CD4-positive, alpha-beta T cell (primary cell): ENCODE measurements at regions not wholly inside any gene's neighbourhood (a gene's known extent, or its start where the extent isn't known, plus 50 kb on each side); places are given as distances from the start of the nearest gene placed in this dataset.

Experiments used
- ATAC-seq: fragments of 200-7000 bp; cut with Tn5 transposase; one replicate; pipeline ENCODE4 v1.10.0; 2022; ENCODE audit warnings: mild to moderate bottlenecking; ENCODE audit not compliant: poor library complexity
- CTCF ChIA-PET: fragments of 350-600 bp; sonication (Branson Sonifier 250); formaldehyde crosslinking; loops from one replicate; lab custom pipeline; 2021; ENCODE audit warnings: antibody characterized with exemption, inconsistent platforms; lab: Charles Lee
- POLR2A ChIA-PET: fragments of 350-600 bp; sonication (Branson Sonifier 250); formaldehyde crosslinking; loops from one replicate; lab custom pipeline; 2021; ENCODE audit warnings: antibody characterized with exemption, inconsistent platforms; lab: Charles Lee
- DNase-seq, 14 experiments: peaks; one replicate each; pipeline ENCODE4 v3.0.0-alpha.2; 2013 to 2020; ENCODE audit warnings: mixed read lengths in 2 of 14
- H3K27ac ChIP-seq, 2 donors: one replicate each; pipeline versions ENCODE4 v1.5.1 to v1.7.0; 2013; ENCODE audit warnings: low read length in 2 of 2, low read depth in 1 of 2, mild to moderate bottlenecking in 1 of 2
- H3K27me3 ChIP-seq, 2 experiments: 1 replicate in 1 of 2; 2 replicates in 1 of 2; pipeline versions ENCODE4 v1.6.1 to v1.7.0; 2013; ENCODE audit warnings: low read length in 2 of 2, control low read depth in 1 of 2, mild to moderate bottlenecking in 1 of 2, moderate library complexity in 1 of 2; ENCODE audit not compliant: insufficient read depth in 2 of 2, control insufficient read depth in 1 of 2
- H3K36me3 ChIP-seq: one replicate; pipeline ENCODE4 v1.6.1; 2013; ENCODE audit warnings: low read length, control low read depth; ENCODE audit not compliant: insufficient read depth
- H3K4me1 ChIP-seq: one replicate; pipeline ENCODE4 v1.6.1; 2013; ENCODE audit warnings: low read length, control low read depth; ENCODE audit not compliant: insufficient read depth
- H3K4me3 ChIP-seq: one replicate; pipeline ENCODE4 v1.5.1; 2013; ENCODE audit warnings: mild to moderate bottlenecking, low read length, moderate library complexity
- H3K9me3 ChIP-seq, 2 experiments: 1 replicate in 1 of 2; 2 replicates in 1 of 2; pipeline versions ENCODE4 v1.6.1 to v1.7.0; 2013; ENCODE audit warnings: low read length in 2 of 2, mild to moderate bottlenecking in 2 of 2, control low read depth in 1 of 2, moderate library complexity in 1 of 2; ENCODE audit not compliant: control insufficient read depth in 1 of 2, insufficient read depth in 1 of 2
- H3K27ac Mint-ChIP-seq: one replicate; pipeline ENCODE4 v1.8.0; 2020; ENCODE audit warnings: mixed read lengths
- H3K27me3 Mint-ChIP-seq: one replicate; pipeline ENCODE4 v1.8.0; 2021; ENCODE audit warnings: mixed read lengths
- H3K36me3 Mint-ChIP-seq: one replicate; pipeline ENCODE4 v1.8.0; 2021; ENCODE audit warnings: low read depth, mixed read lengths
- H3K4me1 Mint-ChIP-seq: one replicate; pipeline ENCODE4 v1.8.0; 2021; ENCODE audit warnings: low read depth, mixed read lengths
- H3K4me3 Mint-ChIP-seq: one replicate; pipeline ENCODE4 v1.8.0; 2020; ENCODE audit warnings: mild to moderate bottlenecking, mixed read lengths
- H3K9me3 Mint-ChIP-seq: one replicate; pipeline ENCODE4 v1.8.0; 2020; ENCODE audit warnings: mixed read lengths
- CTCF ChIP-seq: fragments of 200-600 bp; IDR thresholded peaks from one replicate; pipeline ENCODE4 v1.8.0; 2022; ENCODE audit warnings: antibody characterized with exemption, mild to moderate bottlenecking
- intact Hi-C, 2 experiments: fragments of 100-400 bp; cut with DNase I in 1 of 2; cut with micrococcal nuclease in 1 of 2; formaldehyde crosslinking; loops; one replicate each; pipeline versions ENCODE4 v1.15.1 to v1.9.0; 2023 to 2025; cut with DNase I, micrococcal nuclease

DNA sequence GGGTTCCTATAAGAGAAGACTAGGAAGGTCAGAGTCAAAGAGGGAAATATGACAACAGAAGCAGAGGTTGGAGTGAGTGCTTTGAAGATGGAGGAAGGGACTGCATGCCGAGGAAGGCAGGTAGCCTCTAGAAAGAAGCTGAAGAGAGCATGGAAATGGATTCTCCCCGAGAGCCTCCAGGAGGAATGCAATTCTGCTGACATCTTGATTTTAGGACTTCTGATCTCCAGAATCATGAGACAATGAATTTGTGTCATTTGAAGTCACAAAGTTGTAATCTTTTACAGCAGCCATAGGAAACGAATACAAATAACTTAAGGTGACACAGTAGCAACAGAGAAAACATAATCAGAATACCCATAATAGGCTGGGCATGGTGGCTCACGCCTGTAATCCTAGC, 69.2 kb upstream of the UBAC2 start:
- Histone ChIP-seq H3K4me1 (no peaks in the 10 kb centered on the region), H3K9me3 (no peaks in the 10 kb centered on the region), H3K27me3 (no peaks in the 10 kb centered on the region), H3K36me3 (no peaks in the 10 kb centered on the region), H3K27ac (no peak overlapping the region), H3K4me3 (no peak overlapping the region)
- POLR2A ChIA-PET: interaction anchor here (0.6 kb wide), 1 partner anchor 122 kb away, joined by 4 read pairs; no protein-coding TSS in a partner anchor
- TF ChIP-seq CTCF: no peak
- DNase-seq (no peak), ATAC-seq (no peak)
- no peaks in the 10 kb centered on the region for H3K27me3 Mint-ChIP-seq
- no peak overlapping the region for H3K27ac Mint-ChIP-seq
- no peaks in the 10 kb centered on the region for H3K4me1 Mint-ChIP-seq
- no peaks in the 10 kb centered on the region for H3K9me3 Mint-ChIP-seq
- CTCF ChIA-PET: no interaction called here
- H3K36me3 Mint-ChIP-seq: no peaks in the 10 kb centered on the region
- no peak overlapping the region for H3K4me3 Mint-ChIP-seq
- intact Hi-C loops: no loop called here

- no peak overlapping the region for H3K27ac Mint-ChIP-seq
- ATAC-seq (no peak), DNase-seq (no peak)
- intact Hi-C loops: no loop called here
- H3K9me3 Mint-ChIP-seq: no peaks in the 10 kb centered on the region
- ChIA-PET CTCF (no interaction called here), POLR2A (no interaction called here)
- no peaks in the 10 kb centered on the region for H3K4me1 ChIP-seq
- H3K36me3 ChIP-seq: no peaks in the 10 kb centered on the region
- no peaks in the 10 kb centered on the region for H3K27me3 Mint-ChIP-seq
- no peak for TF ChIP-seq CTCF
- H3K9me3 ChIP-seq: no peaks in the 10 kb centered on the region
- H3K4me3 Mint-ChIP-seq: no peak overlapping the region
- no peak overlapping the region for H3K27ac ChIP-seq
- no peak overlapping the region for H3K4me3 ChIP-seq
- no peaks in the 10 kb centered on the region for H3K36me3 Mint-ChIP-seq
- no peaks in the 10 kb centered on the region for H3K27me3 ChIP-seq
- no peaks in the 10 kb centered on the region for H3K4me1 Mint-ChIP-seq
Observed at GRCh38 chr13:99132295-99132835, 68.3 kb upstream of the UBAC2 start.

GRCh38 chr13:99133230-99133629, 67.4 kb upstream of the UBAC2 start:
- intact Hi-C loops: no loop called here
- POLR2A ChIA-PET: no interaction called here

More at GRCh38 chr13:99133230-99133629, 67.4 kb upstream of the UBAC2 start:
- DNase-seq: no peak
- H3K4me1 Mint-ChIP-seq: no peaks in the 10 kb centered on the region
- H3K4me3 Mint-ChIP-seq: no peak overlapping the region
- Histone ChIP-seq H3K4me3 (no peak overlapping the region), H3K36me3 (no peaks in the 10 kb centered on the region), H3K9me3 (no peaks in the 10 kb centered on the region), H3K4me1 (no peaks in the 10 kb centered on the region), H3K27ac (no peak overlapping the region), H3K27me3 (no peaks in the 10 kb centered on the region)
- no peaks in the 10 kb centered on the region for H3K27me3 Mint-ChIP-seq
- no peak for ATAC-seq
- CTCF ChIA-PET: no interaction called here
- no peak overlapping the region for H3K27ac Mint-ChIP-seq
- H3K9me3 Mint-ChIP-seq: no peaks in the 10 kb centered on the region
- H3K36me3 Mint-ChIP-seq: no peaks in the 10 kb centered on the region
- TF ChIP-seq CTCF: no peak
